HEK293T (cell line): ENCODE measurements at regions not wholly inside any gene's neighbourhood (a gene's known extent, or its start where the extent isn't known, plus 50 kb on each side); places are given as distances from the start of the nearest gene placed in this dataset.

ENCODE experiments used
- CTBP1 ChIP-seq: fragments of 450-650 bp; IDR thresholded peaks from 2 replicates; pipeline ENCODE4 v1.6.1; 2016; ENCODE audit warnings: borderline replicate concordance
- FOXA1 ChIP-seq: fragments of 450-650 bp; IDR thresholded peaks from 2 replicates; pipeline ENCODE4 v1.6.1; 2016; ENCODE audit warnings: mild to moderate bottlenecking
- L3MBTL2 ChIP-seq: fragments of 450-650 bp; conservative IDR thresholded peaks from 2 replicates; pipeline ENCODE4 v1.6.1; 2016; ENCODE audit warnings: mild to moderate bottlenecking
- LEF1 ChIP-seq: fragments of 450-650 bp; IDR thresholded peaks from 2 replicates; pipeline ENCODE4 v1.6.1; 2017; ENCODE audit warnings: mild to moderate bottlenecking, borderline replicate concordance
- NFRKB ChIP-seq: fragments of 450-650 bp; IDR thresholded peaks from 2 replicates; pipeline ENCODE4 v1.6.1; 2016; ENCODE audit warnings: mild to moderate bottlenecking, moderate library complexity
- SP1 ChIP-seq: fragments of 450-650 bp; IDR thresholded peaks from 2 replicates; pipeline ENCODE4 v1.6.1; 2017
- ZNF384 ChIP-seq: fragments of 450-650 bp; IDR thresholded peaks from 2 replicates; pipeline ENCODE4 v1.6.1; 2016

- TF ChIP-seq FOXA1 (no peak), ZNF384 (no peak), CTBP1 (no peak), NFRKB (no peak), L3MBTL2 (no peak), SP1 (no peak), LEF1 (no peak)
Measured at GRCh38 chr2:164046040-164046439, 310.2 kb upstream of the FIGN start.
